GM12891 (cell line): ENCODE measurements at regions not wholly inside any gene's neighbourhood (a gene's known extent, or its start where the extent isn't known, plus 50 kb on each side); places are given as distances from the start of the nearest gene placed in this dataset.
"Not testable (repeated sequence)": the region's sequence is repeated elsewhere in the genome, so short reads cannot be mapped to it uniquely, and the experiment has no call there.

Experiments
- DNase-seq: peaks from one replicate; pipeline ENCODE4 v3.0.0; 2011; ENCODE audit warnings: low spot score; ENCODE audit not compliant: insufficient read length
- FAIRE-seq: peaks from 2 replicates; lab custom pipeline; 2011; peaks lifted over from hg19 to GRCh38; lab: Jason Lieb, UNC
- PAX5 ChIP-seq: IDR thresholded peaks from 2 replicates; pipeline ENCODE4 v1.6.1; 2011; ENCODE audit warnings: low read length, moderate library complexity, mild to moderate bottlenecking; ENCODE audit not compliant: insufficient read depth, severe bottlenecking
- POLR2A ChIP-seq: IDR thresholded peaks from 2 replicates; pipeline ENCODE4 v1.6.1; 2011; ENCODE audit warnings: low read depth, low read length, control low read depth
- POLR2AphosphoS5 ChIP-seq: IDR thresholded peaks from 2 replicates; pipeline ENCODE4 v1.6.1; 2011; ENCODE audit warnings: low read depth, low read length, control low read depth
- POU2F2 ChIP-seq: IDR thresholded peaks from 2 replicates; pipeline ENCODE4 v1.6.1; 2011; ENCODE audit warnings: low read depth, mild to moderate bottlenecking, control low read depth, low read length, moderate library complexity
- SPI1 ChIP-seq: IDR thresholded peaks from 2 replicates; pipeline ENCODE4 v1.6.1; 2011; ENCODE audit warnings: low read depth, low read length, control low read depth
- TAF1 ChIP-seq: IDR thresholded peaks from 2 replicates; pipeline ENCODE4 v1.6.1; 2011; ENCODE audit warnings: low read depth, low read length, control low read depth

GRCh38 chr5:25540628-25541027, 895.9 kb upstream of the CDH10 start:
- DNase-seq (no peak), FAIRE-seq (no peak)
- TF ChIP-seq POLR2AphosphoS5 (no peak), TAF1 (no peak), PAX5 (no peak), POU2F2 (no peak), SPI1 (no peak), POLR2A (no peak)

- no peak for FAIRE-seq
- no peak for TF ChIP-seq POLR2A
- TF ChIP-seq POLR2AphosphoS5 = no peak
- TF ChIP-seq SPI1 = no peak
- TF ChIP-seq PAX5 = no peak
- TF ChIP-seq POU2F2 = no peak
- TF ChIP-seq TAF1 = no peak
- no peak for DNase-seq
Measured at GRCh38 chr5:25539536-25539935, 894.8 kb upstream of the CDH10 start.

GRCh38 chr5:25536461-25536860, 891.7 kb upstream of the CDH10 start:
- not testable (repeated sequence) for DNase-seq, FAIRE-seq

- no peak for FAIRE-seq
- TF ChIP-seq SPI1 = no peak
- no peak for TF ChIP-seq POLR2AphosphoS5
- TF ChIP-seq POLR2A = no peak
- no peak for TF ChIP-seq PAX5
- no peak for TF ChIP-seq TAF1
- no peak for TF ChIP-seq POU2F2
Measured at GRCh38 chr5:25516141-25516540, 871.4 kb upstream of the CDH10 start.

GRCh38 chr5:25515525-25515924, 870.7 kb upstream of the CDH10 start:
- no peak for TF ChIP-seq POLR2AphosphoS5
- TF ChIP-seq TAF1 = no peak
- no peak for TF ChIP-seq POLR2A
- no peak for TF ChIP-seq PAX5
- no peak for TF ChIP-seq SPI1
- no peak for TF ChIP-seq POU2F2
- FAIRE-seq = no peak
- DNase-seq = no peak

More at GRCh38 chr5:25516141-25516540, 871.4 kb upstream of the CDH10 start:
- DNase-seq = no peak

GRCh38 chr5:25510692-25511091, 865.9 kb upstream of the CDH10 start:
- not testable (repeated sequence) for FAIRE-seq

GRCh38 chr5:25508011-25508410, 863.2 kb upstream of the CDH10 start:
- FAIRE-seq, DNase-seq: not testable (repeated sequence)

More at GRCh38 chr5:25510692-25511091, 865.9 kb upstream of the CDH10 start:
- DNase-seq = not testable (repeated sequence)

- TF ChIP-seq SPI1 (no peak), POLR2AphosphoS5 (no peak), PAX5 (no peak), POLR2A (no peak), POU2F2 (no peak), TAF1 (no peak)
- DNase-seq = no peak
- no peak for FAIRE-seq
Measured at GRCh38 chr5:25500635-25501034, 855.9 kb upstream of the CDH10 start.

GRCh38 chr5:25489834-25490538, 845.2 kb upstream of the CDH10 start:
- TF ChIP-seq POLR2AphosphoS5 = no peak
- TF ChIP-seq POLR2A = no peak
- TF ChIP-seq POU2F2 = no peak
- no peak for TF ChIP-seq PAX5
- no peak for TF ChIP-seq SPI1
- TF ChIP-seq TAF1 = no peak
- no peak for DNase-seq
- FAIRE-seq = no peak

- TF ChIP-seq TAF1 = no peak
- TF ChIP-seq POLR2A = no peak
- no peak for TF ChIP-seq SPI1
- no peak for TF ChIP-seq PAX5
- TF ChIP-seq POU2F2 = no peak
- TF ChIP-seq POLR2AphosphoS5 = no peak
- DNase-seq (no peak), FAIRE-seq (no peak)
Measured at GRCh38 chr5:25488119-25488518, 843.3 kb upstream of the CDH10 start.

GRCh38 chr5:25484391-25484790, 839.6 kb upstream of the CDH10 start:
- DNase-seq (no peak), FAIRE-seq (no peak)
- TF ChIP-seq POLR2A = no peak
- no peak for TF ChIP-seq POLR2AphosphoS5
- TF ChIP-seq TAF1 = no peak
- no peak for TF ChIP-seq POU2F2
- no peak for TF ChIP-seq SPI1
- no peak for TF ChIP-seq PAX5
